ENCODE measurements at regions not wholly inside any gene's neighbourhood (a gene's known extent, or its start where the extent isn't known, plus 50 kb on each side); places are given as distances from the start of the nearest gene placed in this dataset.

GRCh38 chr16:85255777-85256176, 143.5 kb upstream of the CIBAR2 start:
- Histone ChIP-seq H3K4me3 (ENCODE audit: low read depth in 1 of 2, low read length in 2 of 2) (no peak overlapping the region), H3K4me1 (ENCODE audit: control insufficient read depth in 1 of 2, insufficient read depth in 2 of 2, low read length in 2 of 2) (no peaks in the 10 kb centered on the region), H3K36me3 (ENCODE audit: control insufficient read depth in 1 of 2, insufficient read depth in 2 of 2, low read length in 2 of 2) (no peaks in the 10 kb centered on the region), H3K27me3 (ENCODE audit: control insufficient read depth in 1 of 2, insufficient read depth in 2 of 2, low read length in 2 of 2) (no peaks in the 10 kb centered on the region), H3K9me3 (ENCODE audit: control insufficient read depth in 1 of 2, low read length in 2 of 2) (no peaks in the 10 kb centered on the region), H3K9ac (ENCODE audit: low read depth in 1 of 2, low read length in 2 of 2) (no peak overlapping the region), H3K27ac (ENCODE audit: low read depth, low read length) (no peak overlapping the region)

DNA sequence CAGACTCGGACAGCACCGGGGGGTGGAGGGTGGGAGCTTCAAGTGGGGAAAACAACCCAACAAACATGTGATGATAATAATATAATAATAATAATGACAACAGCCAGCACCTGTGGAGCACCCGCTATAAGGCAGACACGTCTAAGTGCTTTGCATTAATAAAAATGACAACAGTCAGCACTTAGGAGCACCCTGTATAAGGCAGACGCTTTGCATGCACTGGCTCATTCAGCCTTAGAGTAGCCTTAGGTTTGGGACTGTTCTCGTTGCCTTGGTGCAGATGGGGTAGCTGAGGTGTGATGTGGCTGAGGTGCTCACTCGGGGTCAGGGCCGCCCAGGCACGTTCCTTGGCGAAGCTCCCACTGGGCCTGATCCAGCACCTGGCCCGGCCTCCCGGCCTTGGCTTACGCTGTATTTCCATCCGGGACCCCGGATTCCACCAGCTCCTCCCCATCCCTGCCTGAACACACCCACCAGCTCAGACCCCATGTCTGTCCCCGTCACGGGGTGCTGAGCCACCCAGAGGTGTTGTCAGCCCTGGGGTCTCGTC, 144.0 kb upstream of the CIBAR2 start:
- Histone ChIP-seq H3K9me3 (ENCODE audit: control insufficient read depth in 1 of 2, low read length in 2 of 2) (no peaks in the 10 kb centered on the region), H3K36me3 (ENCODE audit: control insufficient read depth in 1 of 2, insufficient read depth in 2 of 2, low read length in 2 of 2) (no peaks in the 10 kb centered on the region), H3K27ac (ENCODE audit: low read depth, low read length) (no peak overlapping the region), H3K27me3 (ENCODE audit: control insufficient read depth in 1 of 2, insufficient read depth in 2 of 2, low read length in 2 of 2) (no peaks in the 10 kb centered on the region), H3K4me3 (ENCODE audit: low read depth in 1 of 2, low read length in 2 of 2) (no peak overlapping the region), H3K9ac (ENCODE audit: low read depth in 1 of 2, low read length in 2 of 2) (no peak overlapping the region), H3K4me1 (ENCODE audit: control insufficient read depth in 1 of 2, insufficient read depth in 2 of 2, low read length in 2 of 2) (no peaks in the 10 kb centered on the region)

DNA sequence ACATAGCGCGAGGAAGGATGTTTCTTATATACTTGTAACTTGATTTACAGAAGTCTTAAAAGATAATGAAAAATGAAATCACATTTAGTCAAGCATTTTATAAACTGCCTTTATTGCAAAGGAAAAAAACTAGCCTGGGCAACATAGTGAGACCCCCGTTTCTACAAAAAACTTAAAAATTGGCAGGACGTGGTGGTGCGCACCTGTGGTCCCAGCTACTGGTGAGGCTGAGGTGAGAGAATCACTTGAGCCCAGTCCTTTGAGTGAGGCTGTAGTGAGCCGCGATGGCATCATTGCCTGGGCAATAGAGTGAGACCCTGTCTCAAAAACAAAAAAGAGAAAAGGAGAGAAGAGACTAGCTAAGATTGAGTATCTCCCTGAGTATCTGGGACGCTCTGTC, 145.2 kb upstream of the CIBAR2 start:
- H3K4me3 ChIP-seq (ENCODE audit: low read depth in 1 of 2, low read length in 2 of 2): no peak overlapping the region
- H3K9me3 ChIP-seq (ENCODE audit: control insufficient read depth in 1 of 2, low read length in 2 of 2): no peaks in the 10 kb centered on the region
- no peak overlapping the region for H3K9ac ChIP-seq (ENCODE audit: low read depth in 1 of 2, low read length in 2 of 2)
- H3K27me3 ChIP-seq (ENCODE audit: control insufficient read depth in 1 of 2, insufficient read depth in 2 of 2, low read length in 2 of 2): no peaks in the 10 kb centered on the region
- no peaks in the 10 kb centered on the region for H3K4me1 ChIP-seq (ENCODE audit: control insufficient read depth in 1 of 2, insufficient read depth in 2 of 2, low read length in 2 of 2)
- H3K36me3 ChIP-seq (ENCODE audit: control insufficient read depth in 1 of 2, insufficient read depth in 2 of 2, low read length in 2 of 2): no peaks in the 10 kb centered on the region
- H3K27ac ChIP-seq (ENCODE audit: low read depth, low read length): no peak overlapping the region

DNA sequence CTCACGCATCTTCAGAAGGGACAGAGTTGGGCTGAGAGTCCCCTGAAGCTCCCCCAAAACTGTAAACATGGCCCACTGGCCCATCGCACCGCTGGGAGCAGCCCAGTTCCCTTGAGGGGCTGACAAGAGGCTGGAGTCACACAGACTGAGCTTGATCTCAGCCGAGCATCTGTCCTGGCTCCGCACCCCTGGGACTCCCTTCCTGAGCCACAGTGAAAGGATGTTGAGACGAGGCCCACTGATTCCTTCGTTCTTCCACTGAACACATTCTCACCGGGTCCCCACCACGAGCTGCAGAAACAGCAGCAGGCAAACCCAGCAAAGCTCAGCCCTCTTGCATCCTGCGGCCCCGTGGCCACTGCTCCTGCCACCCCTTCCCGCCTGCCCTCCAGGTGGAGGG, 145.9 kb upstream of the CIBAR2 start:
- Histone ChIP-seq H3K27me3 (ENCODE audit: control insufficient read depth in 1 of 2, insufficient read depth in 2 of 2, low read length in 2 of 2) (no peaks in the 10 kb centered on the region), H3K9me3 (ENCODE audit: control insufficient read depth in 1 of 2, low read length in 2 of 2) (no peaks in the 10 kb centered on the region), H3K27ac (ENCODE audit: low read depth, low read length) (no peak overlapping the region), H3K9ac (ENCODE audit: low read depth in 1 of 2, low read length in 2 of 2) (no peak overlapping the region), H3K4me1 (ENCODE audit: control insufficient read depth in 1 of 2, insufficient read depth in 2 of 2, low read length in 2 of 2) (no peaks in the 10 kb centered on the region), H3K4me3 (ENCODE audit: low read depth in 1 of 2, low read length in 2 of 2) (no peak overlapping the region), H3K36me3 (ENCODE audit: control insufficient read depth in 1 of 2, insufficient read depth in 2 of 2, low read length in 2 of 2) (no peaks in the 10 kb centered on the region)

- no peak overlapping the region for H3K27ac ChIP-seq (ENCODE audit: low read depth, low read length)
- no peak overlapping the region for H3K9ac ChIP-seq (ENCODE audit: low read depth in 1 of 2, low read length in 2 of 2)
- no peaks in the 10 kb centered on the region for H3K9me3 ChIP-seq (ENCODE audit: control insufficient read depth in 1 of 2, low read length in 2 of 2)
- no peaks in the 10 kb centered on the region for H3K4me1 ChIP-seq (ENCODE audit: control insufficient read depth in 1 of 2, insufficient read depth in 2 of 2, low read length in 2 of 2)
- H3K36me3 ChIP-seq (ENCODE audit: control insufficient read depth in 1 of 2, insufficient read depth in 2 of 2, low read length in 2 of 2): no peaks in the 10 kb centered on the region
- H3K27me3 ChIP-seq (ENCODE audit: control insufficient read depth in 1 of 2, insufficient read depth in 2 of 2, low read length in 2 of 2): no peaks in the 10 kb centered on the region
- H3K4me3 ChIP-seq (ENCODE audit: low read depth in 1 of 2, low read length in 2 of 2): no peak overlapping the region
Observed at GRCh38 chr16:85258629-85259028, 146.4 kb upstream of the CIBAR2 start.

- Histone ChIP-seq H3K9ac (ENCODE audit: low read depth in 1 of 2, low read length in 2 of 2) (no peak overlapping the region), H3K36me3 (ENCODE audit: control insufficient read depth in 1 of 2, insufficient read depth in 2 of 2, low read length in 2 of 2) (no peaks in the 10 kb centered on the region), H3K9me3 (ENCODE audit: control insufficient read depth in 1 of 2, low read length in 2 of 2) (no peaks in the 10 kb centered on the region), H3K4me1 (ENCODE audit: control insufficient read depth in 1 of 2, insufficient read depth in 2 of 2, low read length in 2 of 2) (no peaks in the 10 kb centered on the region), H3K27ac (ENCODE audit: low read depth, low read length) (no peak overlapping the region), H3K27me3 (ENCODE audit: control insufficient read depth in 1 of 2, insufficient read depth in 2 of 2, low read length in 2 of 2) (no peaks in the 10 kb centered on the region), H3K4me3 (ENCODE audit: low read depth in 1 of 2, low read length in 2 of 2) (no peak overlapping the region)
Observed at GRCh38 chr16:85259115-85259831, 147.0 kb upstream of the CIBAR2 start.

GRCh38 chr16:85259832-85260167, 147.5 kb upstream of the CIBAR2 start:
- H3K9ac ChIP-seq (ENCODE audit: low read depth in 1 of 2, low read length in 2 of 2): no peak overlapping the region
- no peaks in the 10 kb centered on the region for H3K36me3 ChIP-seq (ENCODE audit: control insufficient read depth in 1 of 2, insufficient read depth in 2 of 2, low read length in 2 of 2)
- no peaks in the 10 kb centered on the region for H3K9me3 ChIP-seq (ENCODE audit: control insufficient read depth in 1 of 2, low read length in 2 of 2)
- H3K27ac ChIP-seq (ENCODE audit: low read depth, low read length): no peak overlapping the region
- no peaks in the 10 kb centered on the region for H3K4me1 ChIP-seq (ENCODE audit: control insufficient read depth in 1 of 2, insufficient read depth in 2 of 2, low read length in 2 of 2)
- no peak overlapping the region for H3K4me3 ChIP-seq (ENCODE audit: low read depth in 1 of 2, low read length in 2 of 2)
- H3K27me3 ChIP-seq (ENCODE audit: control insufficient read depth in 1 of 2, insufficient read depth in 2 of 2, low read length in 2 of 2): no peaks in the 10 kb centered on the region

DNA sequence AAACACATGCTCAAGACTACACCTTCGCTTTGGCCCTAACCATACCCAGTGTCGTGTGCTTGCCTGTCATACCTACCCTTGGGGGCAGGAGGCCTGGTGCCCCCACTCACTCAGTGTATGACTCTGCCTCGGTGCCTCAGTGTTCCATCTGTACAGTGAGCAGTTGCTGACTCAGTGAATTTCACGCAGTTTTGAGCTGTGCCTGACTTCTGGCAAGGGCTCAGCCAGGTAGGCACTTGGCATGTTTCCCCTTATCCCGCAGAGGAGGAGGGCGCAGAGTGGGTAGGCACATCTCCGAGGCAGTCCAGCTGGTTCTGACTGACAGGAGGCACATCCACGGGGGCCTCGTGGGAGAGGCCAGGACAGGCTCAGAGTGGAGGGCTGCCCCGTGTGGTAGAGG, 148.9 kb upstream of the CIBAR2 start:
- Histone ChIP-seq H3K9me3 (ENCODE audit: control insufficient read depth in 1 of 2, low read length in 2 of 2) (no peaks in the 10 kb centered on the region), H3K4me1 (ENCODE audit: control insufficient read depth in 1 of 2, insufficient read depth in 2 of 2, low read length in 2 of 2) (no peaks in the 10 kb centered on the region), H3K27ac (ENCODE audit: low read depth, low read length) (no peak overlapping the region), H3K4me3 (ENCODE audit: low read depth in 1 of 2, low read length in 2 of 2) (no peak overlapping the region), H3K27me3 (ENCODE audit: control insufficient read depth in 1 of 2, insufficient read depth in 2 of 2, low read length in 2 of 2) (no peaks in the 10 kb centered on the region), H3K9ac (ENCODE audit: low read depth in 1 of 2, low read length in 2 of 2) (no peak overlapping the region), H3K36me3 (ENCODE audit: control insufficient read depth in 1 of 2, insufficient read depth in 2 of 2, low read length in 2 of 2) (no peaks in the 10 kb centered on the region)

GRCh38 chr16:85261657-85262557, 149.6 kb upstream of the CIBAR2 start:
- Histone ChIP-seq H3K9ac (ENCODE audit: low read depth in 1 of 2, low read length in 2 of 2) (no peak overlapping the region), H3K4me3 (ENCODE audit: low read depth in 1 of 2, low read length in 2 of 2) (no peak overlapping the region), H3K27me3 (ENCODE audit: control insufficient read depth in 1 of 2, insufficient read depth in 2 of 2, low read length in 2 of 2) (no peaks in the 10 kb centered on the region), H3K9me3 (ENCODE audit: control insufficient read depth in 1 of 2, low read length in 2 of 2) (no peaks in the 10 kb centered on the region), H3K4me1 (ENCODE audit: control insufficient read depth in 1 of 2, insufficient read depth in 2 of 2, low read length in 2 of 2) (no peaks in the 10 kb centered on the region), H3K27ac (ENCODE audit: low read depth, low read length) (no peak overlapping the region), H3K36me3 (ENCODE audit: control insufficient read depth in 1 of 2, insufficient read depth in 2 of 2, low read length in 2 of 2) (no peaks in the 10 kb centered on the region)

DNA sequence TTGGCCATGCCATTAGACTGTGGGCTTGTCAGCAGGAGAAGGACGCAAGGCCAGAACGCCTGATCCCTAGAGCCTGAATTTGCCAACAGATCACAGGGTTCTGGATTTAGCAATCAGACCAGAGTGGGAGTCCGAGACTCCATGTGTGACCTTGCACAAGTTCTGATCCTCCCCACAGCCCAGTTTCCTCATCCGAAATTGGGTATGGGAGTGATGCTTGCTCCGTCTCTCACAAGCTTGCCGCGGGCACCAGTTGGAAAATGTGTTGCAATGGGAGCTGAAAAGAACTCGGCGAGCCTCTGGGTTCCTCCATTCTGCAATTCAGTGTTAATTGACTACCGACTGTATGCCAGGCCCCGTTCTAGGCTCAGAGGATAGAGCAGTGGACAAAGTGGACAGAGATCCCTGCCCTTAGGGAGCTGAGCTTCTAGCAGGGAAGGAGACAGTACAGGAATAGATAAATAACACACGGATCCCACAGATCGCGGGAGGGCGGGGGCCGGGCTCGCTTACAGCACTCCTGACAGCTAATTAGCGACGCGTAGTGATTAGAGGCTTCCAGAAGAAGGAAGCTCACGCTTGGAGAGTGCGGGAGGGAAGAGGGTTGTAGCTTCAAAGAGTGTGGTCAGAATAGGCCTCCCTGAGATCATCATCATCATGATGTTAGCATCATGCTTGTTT, 150.4 kb upstream of the CIBAR2 start:
- H3K27me3 ChIP-seq (ENCODE audit: control insufficient read depth in 1 of 2, insufficient read depth in 2 of 2, low read length in 2 of 2): no peaks in the 10 kb centered on the region
- H3K36me3 ChIP-seq (ENCODE audit: control insufficient read depth in 1 of 2, insufficient read depth in 2 of 2, low read length in 2 of 2): no peaks in the 10 kb centered on the region
- no peak overlapping the region for H3K27ac ChIP-seq (ENCODE audit: low read depth, low read length)
- H3K4me1 ChIP-seq (ENCODE audit: control insufficient read depth in 1 of 2, insufficient read depth in 2 of 2, low read length in 2 of 2): no peaks in the 10 kb centered on the region
- H3K4me3 ChIP-seq (ENCODE audit: low read depth in 1 of 2, low read length in 2 of 2): no peak overlapping the region
- H3K9ac ChIP-seq (ENCODE audit: low read depth in 1 of 2, low read length in 2 of 2): no peak overlapping the region
- H3K9me3 ChIP-seq (ENCODE audit: control insufficient read depth in 1 of 2, low read length in 2 of 2): no peaks in the 10 kb centered on the region

Data from duodenal mucosa (tissue), 2 donors.